ENCODE measurements at regions not wholly inside any gene's neighbourhood (a gene's known extent, or its start where the extent isn't known, plus 50 kb on each side); places are given as distances from the start of the nearest gene placed in this dataset.

DNA sequence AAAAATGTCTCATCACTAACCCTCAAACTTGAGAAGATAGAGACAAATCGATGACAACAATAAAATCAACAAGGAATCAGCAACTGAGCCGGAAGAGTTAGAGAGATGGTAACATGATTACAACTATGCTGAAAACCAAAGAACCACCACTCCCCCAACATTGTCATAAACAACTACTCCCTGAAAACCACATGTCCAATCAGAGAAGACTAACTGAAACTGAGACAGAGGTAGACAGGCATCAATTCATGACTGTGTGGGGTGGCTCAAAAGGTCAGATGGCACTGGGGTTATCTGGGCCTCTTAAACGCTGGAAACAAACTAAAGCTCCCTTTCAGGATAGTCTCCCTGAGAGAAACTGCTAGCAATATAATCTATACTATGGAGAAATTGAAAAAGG, 488.8 kb downstream of the KCTD12 start:
- DNase-seq, result no peak

DNA sequence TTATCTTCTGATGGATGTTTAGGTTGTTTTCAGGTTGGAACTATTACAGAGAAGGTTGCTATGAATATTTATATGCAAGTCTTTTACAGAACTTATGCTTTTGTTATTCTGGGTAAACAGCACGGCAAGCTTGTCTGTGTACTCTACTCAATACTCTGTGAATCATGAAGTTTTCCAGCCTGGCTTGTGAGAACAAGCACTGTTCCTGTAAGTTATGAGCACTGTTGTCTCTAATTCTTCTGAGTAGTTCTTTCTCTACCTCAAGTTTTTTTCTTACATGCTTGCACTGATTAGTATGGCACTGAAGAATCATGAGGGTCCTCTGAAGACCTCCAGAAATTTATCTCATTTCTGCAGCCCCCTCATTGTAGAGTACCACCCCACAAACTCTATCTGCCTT, 496.9 kb downstream of the KCTD12 start:
- DNase-seq, result no peak

DNA sequence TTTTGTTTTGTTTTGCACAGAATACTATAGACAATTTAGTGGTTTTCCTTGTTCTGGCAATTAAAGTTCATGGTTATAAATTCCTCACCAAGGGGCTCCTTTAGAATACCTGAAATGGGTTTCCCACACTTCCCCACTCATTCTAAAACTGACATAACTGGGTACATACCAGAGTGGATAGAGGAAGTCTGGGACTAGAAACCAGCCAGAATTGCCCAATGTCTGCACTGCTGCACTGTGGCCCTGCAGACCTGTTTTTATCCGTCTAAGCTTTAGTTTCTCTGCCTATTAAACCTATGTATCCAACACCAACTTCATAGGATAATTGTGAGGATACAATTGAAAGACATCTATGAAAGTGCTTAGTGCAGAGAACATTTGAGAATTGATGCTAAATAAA, 498.6 kb downstream of the KCTD12 start:
- DNase-seq, result no peak

DNA sequence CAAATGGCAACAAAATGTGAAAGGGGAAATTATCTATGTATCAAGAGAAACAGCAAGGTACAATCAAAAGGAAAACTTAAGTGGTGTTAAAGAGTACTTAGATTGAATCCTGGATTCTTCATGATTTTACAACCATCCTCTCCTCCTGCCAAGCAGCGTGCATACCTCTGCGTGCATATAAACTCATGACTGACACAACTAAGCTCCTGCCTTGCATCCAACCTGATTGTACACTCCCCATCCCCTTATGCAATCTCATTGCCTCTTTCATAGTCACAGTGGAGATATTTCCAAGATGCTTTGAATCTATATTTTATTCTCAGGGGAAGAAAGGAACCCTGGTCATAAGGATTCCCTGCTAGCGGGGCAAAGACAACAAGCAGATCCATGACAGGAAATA, 499.9 kb downstream of the KCTD12 start:
- no peak for DNase-seq

DNA sequence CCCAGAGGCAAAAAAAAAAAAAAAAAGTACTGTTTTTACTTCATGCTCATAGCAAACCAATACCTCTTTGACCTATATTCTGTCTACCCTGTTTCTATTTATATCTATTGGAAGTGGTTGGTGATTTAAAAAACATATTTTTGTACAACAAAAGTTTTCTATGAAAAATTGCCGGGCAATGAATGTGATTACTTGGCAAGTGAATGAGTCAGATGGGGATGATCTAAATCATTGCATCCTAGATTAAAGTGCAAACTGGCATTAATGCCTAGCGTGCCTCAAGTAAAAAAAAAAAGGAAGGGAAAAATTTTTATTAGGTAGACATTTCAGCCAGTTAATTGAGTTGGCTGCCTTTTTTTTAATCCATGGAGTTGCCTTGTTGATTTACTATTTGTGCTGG, 500.6 kb downstream of the KCTD12 start:
- no peak for DNase-seq

DNA sequence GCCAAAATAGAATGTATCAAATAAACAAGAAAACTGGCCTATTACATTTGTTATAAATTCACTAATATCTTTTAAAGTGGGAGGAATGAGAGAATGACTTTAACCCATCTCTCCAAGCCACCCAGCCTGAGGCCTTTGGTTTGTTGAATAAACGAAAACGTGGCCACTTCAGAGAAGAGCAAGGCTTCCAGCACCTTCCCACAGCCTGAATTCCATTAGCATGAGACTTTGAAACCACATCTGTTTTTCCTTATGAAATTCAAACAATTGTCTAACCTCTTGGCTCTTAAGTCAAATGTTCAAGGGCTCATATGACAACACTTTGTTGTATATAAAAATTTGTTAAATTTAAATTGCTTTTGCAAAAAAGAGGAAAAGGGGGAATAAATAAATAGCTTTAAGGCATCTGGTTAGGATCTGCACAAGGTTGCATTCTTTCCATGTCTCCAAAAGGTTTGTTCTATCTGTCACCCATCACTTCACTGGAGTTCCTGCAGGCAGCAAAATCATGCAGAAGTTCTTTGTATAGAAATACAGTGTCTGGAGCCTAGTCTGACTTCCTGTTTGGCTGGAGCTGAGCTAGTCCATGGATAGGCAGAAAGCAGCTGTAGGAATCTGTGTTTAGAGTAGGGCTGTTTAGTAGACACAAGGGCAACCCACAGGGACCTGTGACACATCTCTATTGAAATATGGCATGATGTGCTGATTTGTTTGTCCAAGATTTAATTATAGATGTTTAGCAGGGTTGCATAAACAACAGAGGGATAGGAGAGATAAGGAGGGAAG, 502.3 kb downstream of the KCTD12 start:
- DNase-seq, result no peak

DNA sequence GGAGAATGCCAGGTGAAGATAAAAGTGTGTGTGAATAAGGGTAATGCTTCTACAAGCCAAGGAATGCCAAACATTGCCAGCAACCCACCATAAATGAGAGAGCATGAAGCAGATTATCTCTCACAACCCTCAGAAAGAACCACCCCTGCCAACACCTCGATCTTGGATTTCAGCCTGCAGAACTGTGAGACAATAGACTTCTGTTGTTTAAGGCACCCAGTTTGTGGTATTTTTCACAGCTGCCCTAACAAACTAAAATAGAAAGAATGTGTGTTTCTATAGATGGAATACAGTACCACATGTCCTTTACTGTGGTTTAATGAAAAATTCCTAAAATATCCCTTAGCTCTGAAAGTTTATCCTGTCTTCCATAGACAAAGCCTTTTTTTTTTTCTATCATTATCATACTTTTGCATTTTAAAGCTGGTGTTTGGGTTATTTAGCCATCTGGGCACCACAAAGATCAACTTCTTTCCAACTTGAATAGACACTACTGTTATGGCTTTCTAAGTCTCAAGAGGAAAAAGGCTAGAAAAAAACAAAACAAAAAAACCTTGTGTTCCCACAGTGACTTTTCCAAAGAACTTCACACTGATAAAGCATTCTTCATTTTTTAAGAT, 505.6 kb downstream of the KCTD12 start:
- DNase-seq, result no peak

DNA sequence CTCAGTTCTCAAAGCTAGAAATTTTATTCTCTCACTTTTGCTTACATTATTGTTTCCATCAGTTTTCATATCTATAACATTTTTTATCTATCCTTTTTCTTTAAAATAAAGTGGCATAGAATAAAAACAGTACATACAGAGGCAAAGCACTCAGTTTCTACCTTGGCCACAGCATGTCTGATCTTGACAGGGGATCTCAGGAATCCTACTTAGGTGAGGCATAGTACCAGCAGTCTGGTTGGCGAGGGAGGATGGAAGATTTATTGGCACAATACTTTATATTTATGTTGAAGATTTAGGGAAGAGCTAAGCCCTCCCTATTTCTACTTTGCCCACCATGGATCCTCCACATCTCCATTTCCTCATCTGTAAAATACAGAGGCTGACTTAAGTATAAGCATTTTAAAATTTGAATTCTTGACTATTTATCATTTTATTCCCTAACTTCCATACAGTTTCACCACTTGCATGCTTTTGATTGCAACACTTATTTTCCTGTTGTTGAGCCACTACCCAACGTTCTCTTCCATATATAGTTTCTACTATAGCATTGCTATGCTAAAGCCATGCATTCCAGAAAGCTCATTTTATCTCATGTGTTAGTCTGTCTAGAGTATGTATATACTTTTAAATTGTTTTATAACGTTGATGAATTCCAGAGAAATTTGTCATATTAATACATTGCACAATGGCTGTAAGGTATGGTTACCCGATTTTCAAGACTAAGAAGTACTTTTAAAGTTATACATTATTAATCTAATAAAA, 506.7 kb downstream of the KCTD12 start:
- DNase-seq, result no peak

DNA sequence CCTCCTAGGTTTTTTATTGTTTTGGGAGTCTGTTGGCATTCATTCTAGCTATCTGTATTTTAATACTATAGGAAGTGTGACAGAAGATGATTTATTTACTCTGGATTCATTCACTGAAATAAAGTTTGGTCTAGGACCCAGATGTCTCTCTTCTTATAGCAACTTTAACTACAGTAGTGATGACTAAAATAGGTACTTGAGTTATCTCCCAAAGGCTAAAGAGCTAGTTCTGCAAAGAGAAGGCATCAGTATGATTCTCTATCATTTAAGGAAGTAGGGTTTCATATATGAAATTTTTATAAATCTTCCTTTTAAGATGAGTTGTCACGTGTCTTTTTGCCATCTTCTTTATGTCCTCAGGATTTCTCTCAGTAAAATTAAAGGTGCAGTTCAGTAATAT, 507.4 kb downstream of the KCTD12 start:
- DNase-seq, result no peak

DNA sequence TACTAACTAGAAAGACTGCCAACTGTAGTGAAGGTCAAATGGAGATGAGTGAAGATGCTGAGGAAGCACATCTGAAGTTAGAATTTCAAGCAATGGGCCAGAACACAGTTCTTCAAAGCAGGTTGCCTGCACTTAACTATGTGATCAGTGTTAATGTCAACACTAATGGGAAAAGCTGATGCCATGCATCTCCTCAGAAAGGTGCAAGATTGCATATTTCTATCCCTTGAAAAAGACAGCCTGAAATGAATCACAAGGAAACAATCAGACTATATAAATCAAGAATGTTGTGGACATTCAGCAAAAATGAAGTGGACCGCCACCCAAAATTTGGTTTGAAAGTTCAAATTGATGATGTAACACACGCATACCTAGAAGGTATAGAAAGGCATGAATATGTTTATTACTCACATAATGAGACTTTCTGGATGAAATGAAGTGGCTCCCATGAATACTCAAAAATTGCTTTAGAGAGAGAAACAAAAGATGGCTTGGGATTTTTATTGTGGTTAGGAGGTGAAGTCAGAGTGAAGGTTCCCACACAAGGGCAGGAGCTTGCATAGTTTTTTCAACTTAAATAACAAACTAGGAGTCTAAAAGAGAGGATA, 522.4 kb downstream of the KCTD12 start:
- no peak for DNase-seq

DNA sequence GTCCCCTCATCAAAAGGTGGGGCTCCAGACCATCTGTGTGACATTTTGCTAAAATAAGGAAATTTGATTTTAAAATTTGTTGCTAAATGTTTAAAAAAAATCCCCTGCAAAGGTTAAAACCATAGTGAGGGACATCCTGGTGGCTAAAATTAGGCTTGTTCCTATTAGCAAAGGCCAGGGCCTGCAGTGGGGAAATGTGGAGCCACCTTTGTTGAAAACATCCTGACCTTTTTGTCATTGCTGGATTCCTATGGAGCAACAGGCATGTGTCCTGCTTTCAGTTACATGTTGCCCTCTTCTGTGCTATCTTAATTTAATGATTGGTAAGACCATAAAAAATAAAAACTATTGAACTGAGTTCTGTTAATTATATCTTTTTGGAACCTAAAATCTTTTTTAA, 524.3 kb downstream of the KCTD12 start:
- no peak for DNase-seq

DNA sequence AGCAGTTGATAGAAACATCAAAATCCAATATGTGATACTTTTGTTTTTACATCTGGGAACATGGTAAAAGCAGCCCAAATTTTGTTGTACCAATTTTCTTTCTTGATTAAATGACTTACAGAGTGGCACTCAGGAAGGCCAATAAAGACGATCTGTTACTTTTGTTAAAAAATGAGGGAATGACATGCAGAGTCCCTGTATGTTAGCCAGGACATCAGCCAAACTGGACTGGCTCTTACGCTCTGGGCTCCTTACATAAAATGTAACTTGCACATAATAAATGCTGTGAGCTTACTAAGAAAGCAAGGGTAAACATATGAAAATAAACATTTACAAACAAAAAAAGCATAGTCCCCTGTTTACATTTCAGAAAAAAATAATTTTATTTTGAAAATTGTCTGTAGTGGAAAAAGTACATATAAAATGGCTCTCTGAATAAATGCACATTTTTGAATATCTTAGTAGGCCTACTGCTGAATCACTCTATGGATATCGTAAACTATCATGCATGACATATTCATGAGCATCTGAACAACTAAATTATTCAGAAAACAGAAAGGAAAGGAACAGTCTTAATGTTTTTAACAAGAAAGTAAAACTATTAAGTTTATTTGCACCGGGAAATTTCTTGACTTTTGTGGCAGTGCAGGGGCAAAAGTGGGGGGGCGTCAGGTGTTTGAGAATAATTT, 534.5 kb downstream of the KCTD12 start:
- no peak for DNase-seq

DNA sequence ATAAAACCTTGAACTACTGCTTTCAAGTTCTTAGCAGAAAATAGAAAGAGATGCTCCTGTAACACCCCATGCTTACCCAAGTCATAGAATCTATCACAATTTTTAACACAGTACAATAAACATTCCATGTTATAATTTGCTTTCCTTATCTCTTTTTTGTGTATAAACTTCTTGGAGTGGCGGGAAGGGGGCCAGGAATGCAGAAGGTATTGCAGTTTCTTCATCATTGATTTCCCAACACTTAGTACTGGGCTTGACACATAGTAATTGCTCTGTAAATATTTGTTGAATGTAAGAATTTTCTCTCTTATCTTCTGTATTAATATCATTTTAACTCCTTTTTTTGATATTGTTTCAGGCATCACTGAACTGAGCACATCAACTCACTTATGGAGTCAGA, 535.8 kb downstream of the KCTD12 start:
- no peak for DNase-seq

DNA sequence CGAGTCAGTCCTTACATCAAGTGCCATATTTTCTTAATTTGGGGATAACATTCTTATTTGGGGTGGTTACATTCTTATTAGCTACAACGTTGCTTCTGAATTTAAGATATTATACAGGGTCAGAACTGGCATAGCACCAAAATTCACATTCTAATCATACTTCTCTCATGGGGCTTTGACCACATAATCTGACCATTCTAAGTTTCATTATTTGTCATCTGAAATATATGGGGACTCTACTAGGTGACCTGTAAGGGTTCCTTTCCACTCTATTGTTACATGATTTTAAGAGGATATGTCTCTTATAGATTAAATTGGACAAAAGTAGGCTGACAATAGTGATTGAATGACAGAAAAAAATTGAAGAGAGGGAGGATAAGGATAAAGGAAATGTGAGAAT, 536.5 kb downstream of the KCTD12 start:
- DNase-seq, result no peak

DNA sequence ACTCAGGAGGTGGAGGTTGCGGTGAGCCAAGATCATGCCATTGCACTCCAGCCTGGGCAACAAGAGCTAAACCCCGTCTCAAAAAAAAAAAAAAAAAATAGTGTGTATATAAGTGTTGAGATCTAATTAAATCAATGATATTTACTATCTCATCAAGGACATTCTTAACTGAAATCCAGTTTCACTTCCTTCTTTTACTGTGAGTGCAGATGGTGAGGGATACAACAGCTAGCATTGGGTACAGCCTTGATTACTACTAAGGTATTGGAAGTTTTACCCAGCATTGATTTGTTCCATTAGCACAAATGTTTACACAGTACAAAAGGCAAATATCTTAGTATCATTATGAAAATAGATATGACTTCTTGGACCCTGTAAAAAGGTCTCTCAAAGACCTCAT, 546.6 kb downstream of the KCTD12 start:
- DNase-seq, result no peak

DNA sequence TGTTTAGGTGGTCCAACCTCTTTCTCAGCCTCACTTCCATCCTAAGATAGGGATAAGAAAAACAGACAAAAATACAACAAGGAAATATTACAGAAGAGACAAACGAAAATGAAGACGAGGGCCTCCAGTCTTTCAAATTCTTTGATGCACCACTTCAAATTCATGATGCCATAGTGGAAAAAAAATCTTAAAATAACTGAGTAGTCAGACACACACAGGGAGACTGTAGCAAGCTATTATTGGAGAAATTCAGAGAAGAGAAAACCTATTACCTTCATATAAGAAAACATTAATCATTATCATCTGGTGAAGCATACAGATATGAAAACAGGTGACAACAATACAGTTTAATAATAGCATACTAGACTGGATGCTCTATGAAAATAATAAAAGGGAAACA, 548.2 kb downstream of the KCTD12 start:
- no peak for DNase-seq

DNA sequence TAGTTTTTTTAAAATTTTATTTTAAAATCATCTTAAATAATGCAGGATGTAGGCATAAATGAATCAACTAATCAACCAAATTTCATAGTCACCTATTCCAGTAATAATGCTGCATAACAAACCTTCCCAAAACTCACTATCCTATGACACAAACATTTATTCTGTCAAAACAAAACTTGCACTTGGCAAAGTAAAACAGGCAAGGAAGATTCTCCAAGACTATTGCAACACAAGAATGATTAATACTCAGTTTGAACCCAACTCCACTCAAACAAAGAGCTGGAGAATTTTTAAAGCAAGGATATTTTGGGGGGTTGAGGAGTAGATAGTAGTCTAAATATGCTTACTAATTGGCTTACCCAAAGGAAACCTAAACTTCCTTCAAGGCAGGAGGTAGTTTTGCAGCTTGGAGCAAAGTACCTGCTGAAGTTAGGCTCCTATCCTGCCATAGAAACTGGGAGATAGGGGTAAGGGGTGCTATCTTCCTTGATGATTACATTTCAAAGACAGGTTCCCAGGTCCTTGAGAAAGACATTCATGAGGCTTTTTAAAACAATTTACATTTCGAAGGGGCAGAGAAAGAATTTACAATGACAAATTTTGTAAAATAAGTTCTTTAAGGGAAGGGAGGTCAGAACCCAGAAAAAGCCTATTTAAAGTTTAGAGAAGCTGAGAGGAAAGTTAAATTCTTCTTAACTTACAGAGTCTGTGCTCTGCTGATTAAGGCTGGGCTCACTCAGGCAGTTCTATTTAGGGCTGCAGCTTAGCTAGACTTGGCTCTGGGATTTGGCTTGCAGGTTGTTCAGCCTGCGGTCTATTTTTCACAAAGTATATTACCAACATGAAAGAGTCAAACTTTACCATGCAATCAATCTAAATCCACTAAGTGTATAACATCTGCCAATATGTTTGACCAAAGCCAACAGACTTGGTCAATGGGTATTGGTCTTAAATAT, 549.0 kb downstream of the KCTD12 start:
- no peak for DNase-seq

DNA sequence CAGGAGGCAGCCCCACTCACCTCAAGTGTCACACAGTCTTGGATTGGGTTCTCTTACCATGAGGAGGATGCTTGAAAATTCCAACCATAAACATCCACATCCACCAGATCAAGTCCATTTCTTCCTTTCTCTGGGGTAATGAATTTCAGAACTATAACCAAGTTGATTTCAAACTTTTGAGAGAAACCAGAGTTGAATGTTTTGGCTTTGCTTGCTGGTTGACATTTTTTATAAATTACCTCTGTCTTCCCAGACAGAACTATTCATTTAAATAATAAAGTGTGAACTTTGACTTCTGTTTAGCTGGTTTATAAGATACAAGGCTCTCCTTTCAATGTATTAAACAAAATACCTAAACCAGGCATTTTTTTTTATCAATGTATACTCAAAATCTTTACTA, 550.7 kb downstream of the KCTD12 start:
- DNase-seq, result no peak

DNA sequence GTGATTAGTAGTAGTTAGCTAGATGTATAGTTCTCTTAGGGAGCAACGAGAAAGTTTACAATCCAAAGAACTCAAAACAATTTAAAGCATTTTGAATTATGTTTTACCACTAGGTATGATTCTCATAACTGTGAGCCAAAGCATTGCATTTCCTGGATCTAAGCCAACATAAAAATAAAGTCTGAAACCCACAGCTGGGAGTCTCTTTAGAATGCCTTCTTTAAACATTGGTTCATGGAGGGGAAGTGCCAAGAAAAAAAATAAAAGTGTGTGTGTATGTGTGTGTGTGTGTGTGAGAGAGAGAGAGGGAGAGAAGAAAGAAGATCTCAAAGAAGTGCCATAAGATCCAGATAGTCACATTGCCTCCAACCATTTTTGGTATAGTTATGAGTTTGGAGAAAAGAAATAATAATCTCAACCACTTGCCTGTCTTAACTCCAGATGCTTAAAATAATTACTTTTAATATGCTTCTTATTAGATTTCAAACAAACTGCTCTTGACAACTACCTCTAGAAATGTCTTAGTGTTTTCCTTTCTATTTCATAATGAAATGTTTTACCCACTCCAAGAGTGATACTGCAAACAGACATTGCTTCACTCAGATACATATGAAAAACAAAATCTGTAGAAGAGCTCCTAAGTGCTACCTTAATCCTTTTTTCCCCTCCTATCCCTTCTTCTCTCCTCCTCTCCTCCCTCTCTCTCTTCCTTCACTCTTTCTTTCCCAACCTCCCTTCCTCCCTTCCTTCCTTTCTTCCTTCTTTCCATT, 554.1 kb downstream of the KCTD12 start:
- no peak for DNase-seq

DNA sequence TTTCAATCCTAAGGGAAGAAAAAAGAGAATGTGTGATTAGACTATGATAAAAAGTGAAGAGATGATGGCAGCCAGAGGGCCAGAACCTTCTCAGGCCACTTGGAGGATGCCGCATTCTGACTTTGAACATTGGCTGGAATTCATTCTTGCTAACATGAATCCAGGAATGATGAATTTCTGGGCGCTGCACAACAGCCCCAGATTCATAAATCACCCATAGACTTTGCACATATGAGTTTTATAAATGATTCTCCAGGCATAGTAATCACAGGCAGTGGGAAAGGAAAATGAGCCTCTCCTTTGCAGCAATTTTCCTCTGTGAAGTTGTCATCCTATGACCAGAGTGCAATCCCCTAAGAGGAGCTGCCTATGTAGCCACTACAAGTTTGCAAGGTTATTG, 555.4 kb downstream of the KCTD12 start:
- no peak for DNase-seq

Data from bone marrow (tissue), 2 donors.